Tibial nerve (tissue), 3 donors: ENCODE measurements at regions not wholly inside any gene's neighbourhood (a gene's known extent, or its start where the extent isn't known, plus 50 kb on each side); places are given as distances from the start of the nearest gene placed in this dataset.

ENCODE experiments used
- CTCF ChIP-seq, 5 experiments: fragments of 200-600 bp in 3 of 5; fragments of 450-650 bp in 2 of 5; sonication (generic) in 3 of 5; IDR thresholded peaks; one replicate each; pipeline ENCODE4 v1.5.1; 2016 to 2019; ENCODE audit warnings: antibody characterized with exemption in 5 of 5, mild to moderate bottlenecking in 3 of 5, moderate library complexity in 2 of 5
- POLR2A ChIP-seq, 2 donors: fragments of 450-650 bp; IDR thresholded peaks; one replicate each; pipeline ENCODE4 v1.6.1; 2017; ENCODE audit warnings: antibody characterized with exemption in 2 of 2, mild to moderate bottlenecking in 2 of 2, moderate library complexity in 2 of 2

GRCh38 chr3:10619989-10620832 is 114.8 kb upstream of the ATP2B2 start:
- TF ChIP-seq CTCF (IDR thresholded peaks at IDR 0.05), result no peak
- no peak for TF ChIP-seq POLR2A (IDR thresholded peaks at IDR 0.05)
